ENCODE measurements at regions not wholly inside any gene's neighbourhood (a gene's known extent, or its start where the extent isn't known, plus 50 kb on each side); places are given as distances from the start of the nearest gene placed in this dataset.

- Histone ChIP-seq H3K4me1 (replicated peaks in 1 of 4; ENCODE audit: control insufficient read depth in 3 of 4, insufficient read depth in 4 of 4, low read length in 3 of 4) (peaks cover 0 to 5% (median 0%) of the 10 kb centered on the region in 4 experiments; a peak in 2 of 7 replicates), H3K4me3 (ENCODE audit: extremely low read depth in 1 of 4, insufficient read depth in 2 of 4, low read depth in 3 of 4, low read length in 4 of 4) (no peak overlapping the region), H4K91ac (replicated peaks; ENCODE audit: insufficient read length, low read length) (no peak overlapping the region), H3K9me3 (ENCODE audit: insufficient read depth in 2 of 2, low read depth in 1 of 2, low read length in 1 of 2) (no peaks in the 10 kb centered on the region), H3K56ac (replicated peaks; ENCODE audit: insufficient read length, low read depth, low read length) (no peak overlapping the region), H2AFZ (ENCODE audit: low read length) (no peak overlapping the region), H3K36me3 (ENCODE audit: control insufficient read depth in 2 of 4, insufficient read depth in 4 of 4, low read length in 3 of 4) (no peaks in the 10 kb centered on the region), H3K79me1 (ENCODE audit: low read depth, low read length) (no peaks in the 10 kb centered on the region), H3K79me2 (ENCODE audit: control insufficient read depth in 1 of 2, insufficient read depth in 2 of 2, low read length in 2 of 2) (no peaks in the 10 kb centered on the region), H4K8ac (ENCODE audit: extremely low read depth, insufficient read depth, low read length) (no peak overlapping the region), H3K9ac (replicated peaks in 1 of 4; ENCODE audit: extremely low read depth in 1 of 4, low read depth in 3 of 4, low read length in 3 of 4) (no peak overlapping the region), H2BK15ac (ENCODE audit: low read length) (no peak overlapping the region), H3K27me3 (replicated peaks in 1 of 4; ENCODE audit: control insufficient read depth in 3 of 4, extremely low read depth in 1 of 4, insufficient read depth in 3 of 4, low read length in 3 of 4) (no peaks in the 10 kb centered on the region), H2BK5ac (ENCODE audit: low read depth, low read length) (no peak overlapping the region), H3K18ac (ENCODE audit: extremely low read depth, low read length) (no peak overlapping the region), H2BK12ac (ENCODE audit: low read depth, low read length) (no peak overlapping the region), H3K4me2 (ENCODE audit: insufficient read depth in 1 of 2, low read depth in 2 of 2, low read length in 2 of 2) (no peak overlapping the region), H3K23me2 (ENCODE audit: low read depth, low read length) (no peaks in the 10 kb centered on the region), H3K4ac (replicated peaks; ENCODE audit: insufficient read length, low read depth, low read length) (no peak overlapping the region), H3K14ac (ENCODE audit: insufficient read length) (no peak overlapping the region), H3K23ac (ENCODE audit: insufficient read length) (no peak overlapping the region), H2BK120ac (replicated peaks; ENCODE audit: low read depth, low read length) (no peak overlapping the region), H2AK5ac (ENCODE audit: low read depth, low read length) (no peak overlapping the region), H3K27ac (ENCODE audit: low read depth, low read length) (no peak overlapping the region), H4K20me1 (replicated peaks in 1 of 2; ENCODE audit: control insufficient read depth in 1 of 2, insufficient read depth in 2 of 2, low read length in 2 of 2) (no peaks in the 10 kb centered on the region), H4K5ac (ENCODE audit: insufficient read length, low read depth, low read length) (no peak overlapping the region), H2BK20ac (ENCODE audit: low read length) (no peak overlapping the region)
- ChIA-PET CTCF (ENCODE audit: partially characterized antibody) (interaction anchor here (0.6 to 1.4 kb wide), 4 partner anchors 13 to 1422 kb away, joined by 3 to 5 read pairs (median 4); no protein-coding TSS in a partner anchor), POLR2A (ENCODE audit: partially characterized antibody) (no interaction called here)
- no peak for DNase-seq (ENCODE audit: low read depth in 1 of 2, low spot score in 2 of 2)
- TF ChIP-seq BCL11A (IDR thresholded peaks at IDR 0.05; ENCODE audit: low read depth in 2 of 2, low read length in 2 of 2) (no peak), SAP30 (IDR thresholded peaks at IDR 0.05; ENCODE audit: insufficient read depth, insufficient replicate concordance, low read length) (no peak), EP300 (IDR thresholded peaks at IDR 0.05; ENCODE audit: borderline replicate concordance in 1 of 2, low read depth in 2 of 2, low read length in 2 of 2) (no peak), CREB1 (IDR thresholded peaks at IDR 0.05) (no peak), CEBPB (IDR thresholded peaks at IDR 0.05; ENCODE audit: low read depth, low read length) (no peak)
- 94% methylated on average over 1 of the region's 1 CpG; no CpG with 5 or more reads in 1 of the 2 experiments for WGBS, 2 experiments (ENCODE audit: extremely low coverage in 1 of 2, insufficient coverage in 1 of 2, insufficient read length in 1 of 2, insufficient replicate concordance in 2 of 2, low coverage in 1 of 2, low lambda C conversion rate in 2 of 2, missing lambda C conversion rate in 1 of 2)
- FAIRE-seq, result no peak
These were observed 190.3 kb upstream of the GRM3 start for GRCh38 chr7:86453454-86453853.

Data from H1 (cell line).